ENCODE measurements at regions not wholly inside any gene's neighbourhood (a gene's known extent, or its start where the extent isn't known, plus 50 kb on each side); places are given as distances from the start of the nearest gene placed in this dataset.

- H3K4me3 ChIP-seq (ENCODE audit: low read length), result no peak overlapping the region
- Mint-ChIP-seq H3K27ac (no peak overlapping the region), H3K27me3 (ENCODE audit: insufficient read depth) (no peaks in the 10 kb centered on the region), H3K36me3 (ENCODE audit: low read depth) (no peaks in the 10 kb centered on the region), H3K9me3 (no peaks in the 10 kb centered on the region), H3K4me1 (no peaks in the 10 kb centered on the region), H3K4me3 (no peak overlapping the region)
- WGBS, 2 experiments (ENCODE audit: insufficient coverage in 1 of 2, insufficient read length in 1 of 2), result 96% methylated on average over 3 of the region's 3 CpGs; no CpG with 5 or more reads in 1 of the 2 experiments
- H3K4me1 ChIP-seq (ENCODE audit: control insufficient read depth, insufficient read depth, low read length), result no peaks in the 10 kb centered on the region
- no peak overlapping the region for H3K27ac ChIP-seq (ENCODE audit: low read depth, low read length)
- no peak for TF ChIP-seq CTCF (conservative IDR thresholded peaks at IDR 0.05)
- DNase-seq, result no peak
- no peaks in the 10 kb centered on the region for H3K36me3 ChIP-seq (ENCODE audit: control insufficient read depth, insufficient read depth, low read length)
- no peak overlapping the region for H3K9ac ChIP-seq (ENCODE audit: extremely low read depth, low read length, poor library complexity, severe bottlenecking)
- no peaks in the 10 kb centered on the region for H3K9me3 ChIP-seq (ENCODE audit: control insufficient read depth, low read length)
- no peaks in the 10 kb centered on the region for H3K27me3 ChIP-seq (ENCODE audit: control insufficient read depth, insufficient read depth, low read length, poor library complexity, severe bottlenecking)
Measured at GRCh38 chr16:65619606-65620005, 497.7 kb upstream of the CDH11 start.

DNA sequence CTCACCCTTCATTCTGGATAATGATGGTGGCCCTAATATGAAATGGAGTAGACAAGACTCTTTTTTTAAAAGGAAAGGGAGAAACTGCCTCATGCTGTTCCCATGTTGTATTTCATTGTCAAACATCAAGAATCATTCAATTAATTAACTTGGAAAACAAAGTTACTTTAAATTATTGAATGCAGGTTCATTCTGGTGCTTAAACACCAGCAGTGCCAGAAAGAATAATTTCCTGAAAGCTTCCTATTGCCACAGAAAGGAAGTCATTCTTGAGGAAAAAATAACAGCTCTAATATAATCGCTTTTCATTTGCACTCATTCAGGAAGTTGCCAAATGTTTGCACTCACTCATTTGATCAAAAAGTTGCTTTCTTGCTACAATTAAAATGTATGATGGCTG is 497.1 kb upstream of the CDH11 start:
- 85 to 94% methylated on average over 1 of the region's 1 CpG for WGBS, 2 experiments (ENCODE audit: insufficient coverage in 1 of 2, insufficient read length in 1 of 2)
- H3K4me3 Mint-ChIP-seq, result no peak overlapping the region
- H3K9ac ChIP-seq (ENCODE audit: extremely low read depth, low read length, poor library complexity, severe bottlenecking), result no peak overlapping the region
- H3K4me1 ChIP-seq (ENCODE audit: control insufficient read depth, insufficient read depth, low read length), result no peaks in the 10 kb centered on the region
- H3K27me3 ChIP-seq (ENCODE audit: control insufficient read depth, insufficient read depth, low read length, poor library complexity, severe bottlenecking), result no peaks in the 10 kb centered on the region
- H3K9me3 ChIP-seq (ENCODE audit: control insufficient read depth, low read length), result no peaks in the 10 kb centered on the region
- no peak for DNase-seq
- no peaks in the 10 kb centered on the region for H3K9me3 Mint-ChIP-seq
- no peak overlapping the region for H3K27ac ChIP-seq (ENCODE audit: low read depth, low read length)
- no peaks in the 10 kb centered on the region for H3K36me3 Mint-ChIP-seq (ENCODE audit: low read depth)
- no peak overlapping the region for H3K27ac Mint-ChIP-seq
- no peak for TF ChIP-seq CTCF (conservative IDR thresholded peaks at IDR 0.05)
- no peaks in the 10 kb centered on the region for H3K36me3 ChIP-seq (ENCODE audit: control insufficient read depth, insufficient read depth, low read length)
- no peaks in the 10 kb centered on the region for H3K27me3 Mint-ChIP-seq (ENCODE audit: insufficient read depth)
- no peaks in the 10 kb centered on the region for H3K4me1 Mint-ChIP-seq
- H3K4me3 ChIP-seq (ENCODE audit: low read length), result no peak overlapping the region

DNA sequence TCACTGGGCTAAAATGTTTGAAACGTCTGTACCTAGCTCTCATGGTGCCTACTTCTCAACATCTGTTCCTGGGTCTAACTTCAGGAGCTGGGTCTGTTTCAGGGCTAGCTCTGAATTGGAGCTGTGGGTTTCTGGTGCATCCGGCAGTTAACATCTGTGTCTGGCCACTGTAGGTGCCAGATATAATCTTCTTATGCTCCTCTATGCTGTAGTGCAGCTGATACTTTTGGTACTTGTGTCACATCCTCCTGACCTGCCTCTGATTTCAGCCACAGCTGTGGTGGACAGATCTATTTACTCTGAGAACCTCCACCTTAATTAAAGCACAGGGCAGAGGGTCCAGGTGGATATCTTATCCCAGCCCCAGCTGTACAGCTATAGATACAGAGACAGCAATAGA is 496.5 kb upstream of the CDH11 start:
- Histone ChIP-seq H3K9ac (ENCODE audit: extremely low read depth, low read length, poor library complexity, severe bottlenecking) (no peak overlapping the region), H3K27me3 (ENCODE audit: control insufficient read depth, insufficient read depth, low read length, poor library complexity, severe bottlenecking) (no peaks in the 10 kb centered on the region), H3K27ac (ENCODE audit: low read depth, low read length) (no peak overlapping the region), H3K4me3 (ENCODE audit: low read length) (no peak overlapping the region), H3K9me3 (ENCODE audit: control insufficient read depth, low read length) (no peaks in the 10 kb centered on the region), H3K36me3 (ENCODE audit: control insufficient read depth, insufficient read depth, low read length) (no peaks in the 10 kb centered on the region), H3K4me1 (ENCODE audit: control insufficient read depth, insufficient read depth, low read length) (no peaks in the 10 kb centered on the region)
- DNase-seq, result no peak
- Mint-ChIP-seq H3K4me3 (no peak overlapping the region), H3K27ac (no peak overlapping the region), H3K4me1 (no peaks in the 10 kb centered on the region), H3K27me3 (ENCODE audit: insufficient read depth) (no peaks in the 10 kb centered on the region), H3K36me3 (ENCODE audit: low read depth) (no peaks in the 10 kb centered on the region), H3K9me3 (no peaks in the 10 kb centered on the region)
- no peak for TF ChIP-seq CTCF (conservative IDR thresholded peaks at IDR 0.05)
- WGBS, 2 experiments (ENCODE audit: insufficient coverage in 1 of 2, insufficient read length in 1 of 2), result 91 to 100% methylated on average over 1 to 2 of the region's 2 CpGs

All from endodermal cell (in vitro differentiated cells).